OCI-LY7 (cell line): ENCODE measurements at regions not wholly inside any gene's neighbourhood (a gene's known extent, or its start where the extent isn't known, plus 50 kb on each side); places are given as distances from the start of the nearest gene placed in this dataset.

Source experiments
- BruUV-seq: library from RNA; stranded (reverse); fragments of 400-500 nt; replicated peaks from 2 replicates; lab custom pipeline; 2021; lab: Mats Ljungman, UMichigan
- CTCF ChIA-PET: fragments of 300-600 bp; sonication (Branson Sonifier 250); formaldehyde crosslinking; loops from one replicate; lab custom pipeline; 2022; ENCODE audit warnings: antibody characterized with exemption; ENCODE audit not compliant: unreplicated experiment; lab: Charles Lee
- POLR2A ChIA-PET: fragments of 300-600 bp; sonication (Branson Sonifier 250); formaldehyde crosslinking; loops from one replicate; lab custom pipeline; 2022; ENCODE audit warnings: antibody characterized with exemption; lab: Charles Lee
- DNase-seq: peaks from one replicate; pipeline ENCODE4 v3.0.0-alpha.2; 2015; ENCODE audit warnings: low spot score
- H2AFZ ChIP-seq: fragments of 200-600 bp; sonication (generic), shearing (Covaris generic); 2 replicates; pipeline ENCODE4 v1.6.1; 2014; ENCODE audit warnings: mild to moderate bottlenecking, antibody characterized with exemption, low read length, moderate library complexity
- H3K27ac ChIP-seq: fragments of 200-600 bp; sonication (generic); 2 replicates; pipeline ENCODE4 v1.5.1; 2014; ENCODE audit warnings: mixed run types, low read depth, mild to moderate bottlenecking, moderate library complexity, low read length, inconsistent platforms; ENCODE audit not compliant: poor library complexity, severe bottlenecking
- H3K36me3 ChIP-seq: fragments of 200-600 bp; sonication (generic); 2 replicates; pipeline ENCODE4 v1.6.1; 2014; ENCODE audit warnings: mild to moderate bottlenecking, antibody characterized with exemption, low read length, moderate library complexity, mixed read lengths; ENCODE audit not compliant: insufficient read depth
- H3K4me1 ChIP-seq: fragments of 200-600 bp; sonication (generic); 2 replicates; pipeline ENCODE4 v1.5.1; 2014; ENCODE audit warnings: mild to moderate bottlenecking, low read length; ENCODE audit not compliant: insufficient read depth, poor library complexity, severe bottlenecking
- H3K4me2 ChIP-seq: fragments of 200-600 bp; sonication (generic); 2 replicates; pipeline ENCODE4 v1.6.1; 2014; ENCODE audit warnings: mild to moderate bottlenecking, low read length
- H3K4me3 ChIP-seq: fragments of 200-600 bp; sonication (generic); 2 replicates; pipeline ENCODE4 v1.5.1; 2014; ENCODE audit warnings: mild to moderate bottlenecking, low read depth, low read length; ENCODE audit not compliant: poor library complexity, severe bottlenecking
- H3K79me2 ChIP-seq: fragments of 200-600 bp; sonication (generic); 2 replicates; pipeline ENCODE4 v1.6.1; 2016; ENCODE audit warnings: low read depth, mild to moderate bottlenecking, low read length, moderate library complexity, mixed read lengths; ENCODE audit not compliant: insufficient read depth
- H3K9me2 ChIP-seq: fragments of 200-600 bp; sonication (generic); 2 replicates; pipeline ENCODE4 v1.6.1; 2016; ENCODE audit warnings: mild to moderate bottlenecking, low read length, mixed read lengths; ENCODE audit not compliant: insufficient read depth
- H3K9me3 ChIP-seq: fragments of 200-600 bp; sonication (generic); 2 replicates; pipeline ENCODE4 v1.6.1; 2014; ENCODE audit warnings: mild to moderate bottlenecking, mixed run types, low read length, mixed read lengths
- H4K20me1 ChIP-seq: fragments of 200-600 bp; sonication (generic); 2 replicates; pipeline ENCODE4 v1.6.1; 2014; ENCODE audit warnings: mild to moderate bottlenecking, antibody characterized with exemption, low read length, moderate library complexity, mixed read lengths; ENCODE audit not compliant: insufficient read depth
- EZH2phosphoT487 ChIP-seq: fragments of 200-600 bp; sonication (generic); IDR thresholded peaks from 2 replicates; pipeline ENCODE4 v1.6.1; 2018; ENCODE audit warnings: low read depth, borderline replicate concordance, mild to moderate bottlenecking, mixed run types, antibody characterized with exemption, low read length, moderate library complexity, mixed read lengths
- intact Hi-C: fragments of 100-400 bp; cut with micrococcal nuclease; formaldehyde crosslinking; loops from one replicate; pipeline ENCODE4 v1.10.0; 2022; ENCODE audit not compliant: unreplicated experiment
- TF ChIP-seq, protein P1 (sequence below): fragments of 200-600 bp; sonication (generic); conservative IDR thresholded peaks from 2 replicates; pipeline ENCODE4 v1.5.1; 2014; ENCODE audit warnings: mild to moderate bottlenecking, antibody characterized with exemption, low read length, moderate library complexity, mixed read lengths

DNA sequence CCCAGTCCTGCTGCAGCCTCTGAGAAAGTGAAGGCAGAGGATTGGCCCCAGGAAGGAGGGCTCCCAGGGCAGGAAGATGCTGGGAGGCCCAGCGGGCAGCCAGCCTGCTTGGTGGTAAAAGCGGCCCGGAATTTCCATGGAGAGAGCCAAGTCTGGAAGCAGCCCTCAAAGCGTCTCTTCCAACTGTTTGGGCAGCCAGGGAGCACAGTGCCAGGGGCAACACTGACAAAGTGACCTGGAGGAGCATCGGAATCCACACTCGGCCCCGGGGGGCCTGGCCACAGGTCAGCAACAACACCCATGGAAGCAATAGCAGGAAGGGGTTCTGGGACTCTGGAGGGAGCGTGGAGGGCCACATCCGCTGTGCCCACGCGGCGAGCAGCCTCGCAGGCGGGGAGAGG is 63.2 kb upstream of the FGFR2 start:
- Histone ChIP-seq H3K4me2 (no peak overlapping the region), H3K9me3 (no peaks in the 10 kb centered on the region), H3K4me1 (no peaks in the 10 kb centered on the region), H3K27ac (no peak overlapping the region), H2AFZ (no peak overlapping the region), H3K4me3 (no peak overlapping the region), H3K79me2 (no peaks in the 10 kb centered on the region), H4K20me1 (no peaks in the 10 kb centered on the region), H3K9me2 (no peaks in the 10 kb centered on the region), H3K36me3 (no peaks in the 10 kb centered on the region)
- BruUV-seq = no TSS peak
- intact Hi-C loops = no loop called here
- DNase-seq = no peak
- ChIA-PET POLR2A (no interaction called here), CTCF (no interaction called here)
- no peak for TF ChIP-seq EZH2phosphoT487
- TF ChIP-seq, protein P1, sequence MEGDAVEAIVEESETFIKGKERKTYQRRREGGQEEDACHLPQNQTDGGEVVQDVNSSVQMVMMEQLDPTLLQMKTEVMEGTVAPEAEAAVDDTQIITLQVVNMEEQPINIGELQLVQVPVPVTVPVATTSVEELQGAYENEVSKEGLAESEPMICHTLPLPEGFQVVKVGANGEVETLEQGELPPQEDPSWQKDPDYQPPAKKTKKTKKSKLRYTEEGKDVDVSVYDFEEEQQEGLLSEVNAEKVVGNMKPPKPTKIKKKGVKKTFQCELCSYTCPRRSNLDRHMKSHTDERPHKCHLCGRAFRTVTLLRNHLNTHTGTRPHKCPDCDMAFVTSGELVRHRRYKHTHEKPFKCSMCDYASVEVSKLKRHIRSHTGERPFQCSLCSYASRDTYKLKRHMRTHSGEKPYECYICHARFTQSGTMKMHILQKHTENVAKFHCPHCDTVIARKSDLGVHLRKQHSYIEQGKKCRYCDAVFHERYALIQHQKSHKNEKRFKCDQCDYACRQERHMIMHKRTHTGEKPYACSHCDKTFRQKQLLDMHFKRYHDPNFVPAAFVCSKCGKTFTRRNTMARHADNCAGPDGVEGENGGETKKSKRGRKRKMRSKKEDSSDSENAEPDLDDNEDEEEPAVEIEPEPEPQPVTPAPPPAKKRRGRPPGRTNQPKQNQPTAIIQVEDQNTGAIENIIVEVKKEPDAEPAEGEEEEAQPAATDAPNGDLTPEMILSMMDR = no peak

DNA sequence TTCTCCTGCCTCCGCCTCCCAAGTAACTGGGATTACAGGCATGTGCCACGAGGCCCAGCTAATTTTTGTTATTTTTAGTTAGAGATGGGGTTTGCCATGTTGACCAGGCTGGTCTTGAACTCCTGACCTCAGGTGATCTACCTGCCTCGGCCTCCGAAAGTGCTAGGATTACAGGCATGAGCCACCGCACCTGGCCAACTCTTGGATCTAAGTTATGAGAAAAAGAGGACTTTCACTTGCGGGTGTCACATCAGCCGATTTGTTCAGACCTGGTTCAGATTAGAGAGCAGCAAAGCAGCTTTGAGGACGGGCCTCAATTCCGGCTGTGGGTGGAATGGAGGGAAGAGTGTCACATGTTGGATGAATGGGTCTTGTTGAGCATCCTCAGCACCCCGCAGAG is 61.0 kb upstream of the FGFR2 start:
- intact Hi-C loops = no loop called here
- no peaks in the 10 kb centered on the region for H3K4me1 ChIP-seq
- no peaks in the 10 kb centered on the region for H3K79me2 ChIP-seq
- TF ChIP-seq, protein P1 = no peak
- no peak for TF ChIP-seq EZH2phosphoT487
- H3K9me2 ChIP-seq = no peaks in the 10 kb centered on the region
- H3K9me3 ChIP-seq = no peaks in the 10 kb centered on the region
- no peak overlapping the region for H3K4me2 ChIP-seq
- ChIA-PET POLR2A (no interaction called here), CTCF (no interaction called here)
- H2AFZ ChIP-seq = no peak overlapping the region
- H3K27ac ChIP-seq = no peak overlapping the region
- no peaks in the 10 kb centered on the region for H3K36me3 ChIP-seq
- no TSS peak for BruUV-seq
- no peaks in the 10 kb centered on the region for H4K20me1 ChIP-seq
- no peak for DNase-seq
- H3K4me3 ChIP-seq = no peak overlapping the region

DNA sequence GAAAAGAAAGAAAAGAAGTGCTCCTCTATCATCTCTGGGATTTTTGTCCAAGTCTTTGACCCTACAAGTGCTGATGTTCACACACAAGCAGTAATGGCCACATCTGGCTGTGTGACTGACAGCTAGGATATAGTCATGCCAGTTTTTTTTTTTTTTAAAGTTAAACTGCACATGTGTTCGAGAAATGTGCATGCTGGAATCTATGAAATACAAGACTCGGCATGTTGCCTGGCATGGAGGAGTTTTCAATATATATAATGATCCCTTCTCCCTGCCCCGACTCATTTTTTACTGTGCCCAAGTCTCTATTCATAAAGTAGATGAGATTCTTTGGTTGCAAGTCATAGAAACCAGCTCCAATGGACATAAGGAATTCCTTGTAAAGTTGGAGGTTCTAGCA is 60.4 kb upstream of the FGFR2 start:
- DNase-seq = no peak
- H3K9me2 ChIP-seq = no peaks in the 10 kb centered on the region
- no peak overlapping the region for H3K4me2 ChIP-seq
- no peaks in the 10 kb centered on the region for H3K36me3 ChIP-seq
- no peaks in the 10 kb centered on the region for H3K79me2 ChIP-seq
- H2AFZ ChIP-seq = no peak overlapping the region
- no peaks in the 10 kb centered on the region for H3K9me3 ChIP-seq
- BruUV-seq = no TSS peak
- intact Hi-C loops = no loop called here
- TF ChIP-seq, protein P1 = no peak
- no peak for TF ChIP-seq EZH2phosphoT487
- CTCF ChIA-PET = no interaction called here
- H3K4me3 ChIP-seq = no peak overlapping the region
- H3K27ac ChIP-seq = no peak overlapping the region
- no peaks in the 10 kb centered on the region for H4K20me1 ChIP-seq
- POLR2A ChIA-PET = no interaction called here
- no peaks in the 10 kb centered on the region for H3K4me1 ChIP-seq
